C1 segment of cervical spinal cord (tissue), 14 donors: ENCODE measurements at regions not wholly inside any gene's neighbourhood (a gene's known extent, or its start where the extent isn't known, plus 50 kb on each side); places are given as distances from the start of the nearest gene placed in this dataset.

ENCODE experiments used
- DNase-seq, 14 donors: peaks; one replicate each; lab custom pipeline; 2025; lab: John Stamatoyannopoulos, UW

GRCh38 chr9:20001058-20001457 lies 212.2 kb upstream of the SLC24A2 start:
- DNase-seq = no peak

GRCh38 chr9:19999491-20000057 lies 210.7 kb upstream of the SLC24A2 start:
- no peak for DNase-seq

GRCh38 chr9:19998823-19999455 lies 210.1 kb upstream of the SLC24A2 start:
- DNase-seq = no peak

GRCh38 chr9:19998153-19998552 lies 209.3 kb upstream of the SLC24A2 start:
- no peak for DNase-seq

GRCh38 chr9:19995619-19996018 lies 206.8 kb upstream of the SLC24A2 start:
- no peak for DNase-seq

- DNase-seq = no peak
These were observed 205.5 kb upstream of the SLC24A2 start for GRCh38 chr9:19994296-19994695.

- DNase-seq = no peak
These were observed 203.7 kb upstream of the SLC24A2 start for GRCh38 chr9:19992556-19992955.

GRCh38 chr9:19989213-19989612 lies 200.4 kb upstream of the SLC24A2 start:
- no peak for DNase-seq

GRCh38 chr9:19988281-19988680 lies 199.4 kb upstream of the SLC24A2 start:
- DNase-seq = peak in 8 of 14 donors; percentile 3 to 55 (median 6)

- no peak for DNase-seq
These were observed 196.2 kb upstream of the SLC24A2 start for GRCh38 chr9:19985081-19985480.

GRCh38 chr9:19976226-19976625 lies 187.4 kb upstream of the SLC24A2 start:
- no peak for DNase-seq

- no peak for DNase-seq
These were observed 186.7 kb upstream of the SLC24A2 start for GRCh38 chr9:19975499-19975898.

GRCh38 chr9:19969721-19970120 lies 180.9 kb upstream of the SLC24A2 start:
- DNase-seq = no peak

GRCh38 chr9:19967888-19968459 lies 179.1 kb upstream of the SLC24A2 start:
- no peak for DNase-seq

GRCh38 chr9:19967216-19967887 lies 178.5 kb upstream of the SLC24A2 start:
- no peak for DNase-seq

GRCh38 chr9:19965336-19965735 lies 176.5 kb upstream of the SLC24A2 start:
- DNase-seq = no peak

- DNase-seq = no peak
These were observed 159.2 kb upstream of the SLC24A2 start for GRCh38 chr9:19947996-19948395.

- DNase-seq = peak in 1 of 14 donors; percentile 13
These were observed 157.7 kb upstream of the SLC24A2 start for GRCh38 chr9:19946441-19947109.

- no peak for DNase-seq
These were observed 153.0 kb upstream of the SLC24A2 start for GRCh38 chr9:19941874-19942273.

GRCh38 chr9:19940811-19941535 lies 152.1 kb upstream of the SLC24A2 start:
- no peak for DNase-seq

- DNase-seq = no peak
These were observed 151.0 kb upstream of the SLC24A2 start for GRCh38 chr9:19939734-19940278.
